NCI-H1436 (cell line): ENCODE measurements at regions not wholly inside any gene's neighbourhood (a gene's known extent, or its start where the extent isn't known, plus 50 kb on each side); places are given as distances from the start of the nearest gene placed in this dataset.
A peak's percentile ranks its signal among the peaks of the same experiment; 100 is the strongest.

Experiments used
- DNase-seq: peaks from one replicate; lab custom pipeline; 2025; lab: John Stamatoyannopoulos, UW

DNA sequence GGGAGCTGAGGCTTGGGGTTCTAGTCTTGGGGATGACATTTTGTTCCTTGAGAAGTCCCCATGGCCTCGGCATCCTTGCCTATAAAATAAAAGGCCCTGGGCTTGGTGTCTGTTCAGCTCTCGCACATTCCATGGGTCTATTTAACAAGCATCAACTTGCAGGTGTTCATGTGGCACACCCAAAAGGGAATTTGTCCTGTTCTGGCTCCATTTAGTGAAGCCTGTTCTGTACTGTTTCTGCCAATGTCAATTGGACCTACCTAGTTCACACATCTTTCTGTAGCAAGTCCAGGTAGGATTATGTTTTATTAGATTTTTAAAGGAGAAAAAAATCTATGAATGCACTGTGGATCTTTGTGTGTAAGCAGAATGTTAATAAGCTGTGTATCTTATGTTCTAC lies 262.0 kb downstream of the HIVEP2 start:
- DNase-seq = no peak

DNA sequence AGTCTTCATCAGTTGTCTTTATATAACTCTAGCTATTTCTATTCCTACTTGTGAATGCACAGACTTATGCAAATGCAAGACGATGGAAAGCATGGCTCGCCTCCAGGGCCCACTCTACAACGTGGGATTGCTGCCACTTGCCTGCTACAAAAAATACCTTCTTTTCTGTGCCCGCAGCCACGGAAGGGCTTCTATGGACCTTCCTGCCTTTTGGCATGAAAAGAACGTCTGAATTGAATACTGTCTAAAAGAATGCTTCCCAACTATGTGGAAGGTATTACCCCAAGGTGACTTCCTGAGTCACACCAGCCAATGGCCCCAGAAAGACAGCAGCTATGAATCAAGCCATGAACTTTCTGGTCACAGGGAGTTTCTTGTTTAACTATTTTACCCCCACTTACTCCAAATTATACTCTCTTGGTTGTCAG lies 261.2 kb downstream of the HIVEP2 start:
- DNase-seq = no peak

DNA sequence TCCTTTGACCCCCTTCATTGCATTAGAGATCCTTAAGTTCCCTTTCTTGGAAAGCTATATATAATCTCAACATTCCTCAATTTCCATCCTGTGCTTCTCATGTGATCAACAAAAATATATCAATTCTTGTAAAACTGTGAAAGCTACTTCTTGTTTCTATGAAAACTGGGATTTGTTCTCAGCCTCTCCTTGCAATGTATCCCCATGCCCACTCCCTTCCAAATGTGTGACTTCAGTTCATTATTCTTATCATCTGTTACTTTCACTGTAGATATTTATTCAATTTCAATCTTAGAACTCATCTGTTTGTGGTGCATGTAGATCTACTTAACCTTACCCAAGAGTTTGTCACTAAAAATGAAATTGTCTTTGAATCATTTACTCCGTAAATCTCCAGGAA lies 260.6 kb downstream of the HIVEP2 start:
- no peak for DNase-seq

DNA sequence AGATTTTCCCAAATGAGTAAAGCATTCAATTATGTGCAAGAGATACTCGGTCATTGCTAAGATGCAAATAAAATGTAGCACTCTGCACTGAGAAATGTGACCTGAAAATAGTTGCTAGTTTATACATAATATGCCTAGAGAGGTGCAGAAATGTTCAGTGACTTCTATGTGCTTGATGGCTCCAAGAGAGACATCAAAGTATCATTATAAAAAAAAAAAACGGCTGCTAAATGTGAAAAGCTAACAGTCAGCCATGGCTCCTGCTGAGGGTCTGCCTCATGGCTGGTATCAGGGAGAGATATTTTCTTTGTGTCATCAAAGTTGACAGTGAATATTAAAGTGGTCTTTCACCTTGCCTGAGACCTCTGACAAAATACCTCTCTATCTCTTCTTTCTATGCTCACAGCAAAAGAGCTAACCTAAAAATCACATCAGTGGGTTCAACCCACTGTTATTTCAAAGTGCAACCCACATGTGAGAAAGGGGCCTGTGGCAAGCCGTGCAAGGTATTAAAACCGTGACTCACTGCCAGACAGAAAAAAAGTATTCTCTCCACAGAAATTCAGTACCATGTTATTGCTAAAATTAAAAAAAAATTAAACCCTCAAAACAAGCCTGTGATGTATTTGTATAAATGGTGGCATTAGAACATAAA lies 259.0 kb downstream of the HIVEP2 start:
- no peak for DNase-seq

DNA sequence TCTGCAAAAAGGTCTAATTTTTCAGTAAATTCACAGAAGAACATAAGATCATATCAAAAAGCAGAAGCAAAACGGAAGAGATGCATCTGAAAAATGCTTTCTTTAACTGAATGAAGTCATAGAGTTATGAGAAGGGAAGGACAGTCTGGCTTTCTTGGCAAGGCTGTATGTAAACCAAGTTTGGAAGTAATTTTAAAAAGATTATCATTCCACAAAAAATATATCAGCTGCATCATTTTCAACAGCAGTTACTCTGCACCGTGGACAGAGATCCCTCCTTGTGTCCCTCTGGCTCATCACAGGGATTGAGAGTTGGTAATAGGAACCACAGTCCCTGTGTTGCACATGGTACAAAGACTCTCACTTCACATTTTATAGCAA lies 258.5 kb downstream of the HIVEP2 start:
- no peak for DNase-seq

DNA sequence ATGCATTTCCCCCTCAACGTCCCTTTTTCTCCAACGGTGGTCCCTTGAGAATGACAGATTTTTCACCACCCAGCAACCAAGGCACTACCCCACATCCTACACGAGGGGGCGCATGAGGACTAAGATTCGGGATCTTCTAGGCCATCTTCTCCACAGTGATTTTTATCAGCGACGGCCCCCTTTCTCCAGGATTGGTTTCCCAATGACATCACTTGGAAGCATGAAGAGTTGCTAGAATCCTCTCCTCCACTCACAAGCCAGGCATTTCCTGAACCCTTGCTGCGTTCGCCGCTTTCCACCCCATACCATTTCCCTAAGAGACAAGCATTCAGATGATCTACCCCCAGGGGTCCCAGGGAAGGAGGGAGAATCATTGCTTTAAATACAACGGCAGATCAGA lies 252.0 kb downstream of the HIVEP2 start:
- DNase-seq = peak; percentile 25

DNA sequence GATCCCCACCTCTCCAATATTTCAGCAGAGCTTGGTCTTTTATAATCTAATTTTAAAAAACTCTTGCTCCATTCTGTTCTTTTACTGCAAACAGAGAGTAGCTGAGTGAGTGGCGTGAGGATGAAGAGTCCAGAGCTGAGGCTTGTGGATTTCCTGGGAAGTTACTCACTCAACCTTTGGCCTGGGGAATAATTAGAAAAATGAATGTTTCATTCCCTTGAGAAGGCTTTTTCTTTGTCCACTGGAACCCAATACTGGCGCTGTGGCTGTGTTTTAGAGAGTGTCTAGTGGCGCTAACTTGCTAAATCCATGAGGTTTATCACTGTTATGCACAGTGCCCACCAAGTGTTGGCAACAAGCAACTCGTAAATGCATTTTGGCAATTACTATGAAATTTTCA lies 251.5 kb downstream of the HIVEP2 start:
- no peak for DNase-seq

DNA sequence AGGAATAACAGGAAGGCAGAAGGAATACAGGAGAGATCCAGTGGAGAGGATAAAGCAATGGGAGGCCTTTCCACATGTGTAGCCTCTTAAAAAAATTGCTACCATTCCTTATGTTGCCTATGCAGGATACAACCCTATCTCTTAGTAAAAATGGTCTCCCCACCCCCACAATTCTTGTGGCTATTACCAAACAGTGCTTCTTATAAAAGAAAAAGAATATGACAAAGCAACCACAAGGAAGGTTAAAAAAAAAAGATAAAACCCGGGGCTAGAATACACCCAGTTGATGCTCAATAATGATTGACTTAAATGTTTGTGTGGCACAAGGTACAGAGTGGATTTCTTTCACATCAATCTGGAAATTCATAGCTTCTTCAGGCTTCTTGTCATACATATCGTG lies 250.9 kb downstream of the HIVEP2 start:
- DNase-seq = no peak

DNA sequence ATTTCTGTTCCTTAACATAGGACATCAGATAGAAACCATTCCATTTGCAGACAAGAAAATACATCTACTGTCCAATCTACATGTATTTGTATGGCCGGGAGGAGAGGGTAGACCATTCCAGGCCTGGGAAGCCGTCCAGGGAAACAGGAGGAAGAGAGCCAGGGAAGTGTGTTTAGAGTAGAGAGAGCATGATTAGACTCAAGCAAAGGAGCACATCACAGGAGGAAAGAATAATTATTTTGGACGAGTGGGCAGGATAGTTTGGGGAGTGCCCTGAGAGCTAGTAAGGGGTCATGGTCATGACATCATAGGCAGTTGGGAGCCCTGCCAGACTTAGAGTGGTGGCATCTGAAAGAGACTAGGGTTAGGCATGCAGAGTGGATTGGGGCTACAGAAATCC lies 250.0 kb downstream of the HIVEP2 start:
- no peak for DNase-seq

DNA sequence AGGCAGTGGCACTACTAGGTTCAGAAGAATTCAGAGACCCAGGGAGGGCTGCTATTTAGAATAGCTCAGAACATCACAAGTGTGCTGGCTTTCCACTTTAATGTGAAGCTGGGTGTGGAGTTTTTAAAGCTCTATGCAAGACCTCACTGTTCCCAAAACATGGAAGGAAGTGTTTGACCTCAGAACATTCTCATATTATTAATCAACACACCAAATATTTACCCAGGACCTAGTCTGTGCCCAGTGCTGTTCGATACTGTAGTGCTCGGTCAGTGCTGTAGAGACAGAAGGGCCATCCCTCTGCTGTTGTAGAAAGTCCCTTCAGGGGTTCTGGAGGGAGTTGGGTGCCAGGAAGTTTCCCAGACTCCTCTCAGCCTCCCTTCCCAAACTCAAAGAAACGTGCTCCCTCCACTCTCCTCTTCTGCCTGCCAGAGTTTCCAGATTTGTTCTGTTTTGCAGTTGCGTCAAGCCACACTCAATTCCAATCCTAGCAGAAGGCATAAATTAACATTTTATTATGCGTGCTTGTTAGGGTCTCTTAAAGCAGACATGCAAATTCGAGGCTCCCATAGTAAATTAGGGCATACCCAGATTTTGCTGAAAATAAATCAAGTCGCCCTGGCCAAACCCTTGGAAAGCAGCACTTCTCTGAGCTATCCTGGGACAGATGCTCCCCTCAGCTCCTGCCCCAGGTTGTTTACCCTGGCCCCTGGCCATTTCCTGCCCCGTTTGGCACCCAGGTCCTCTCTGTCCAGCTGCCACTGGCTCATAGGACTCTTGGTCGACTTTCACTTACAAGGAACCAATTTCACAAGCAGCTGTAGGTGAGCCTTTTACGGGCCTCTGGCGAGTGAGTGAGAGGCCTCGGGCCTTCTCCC lies 248.6 kb downstream of the HIVEP2 start:
- no peak for DNase-seq

DNA sequence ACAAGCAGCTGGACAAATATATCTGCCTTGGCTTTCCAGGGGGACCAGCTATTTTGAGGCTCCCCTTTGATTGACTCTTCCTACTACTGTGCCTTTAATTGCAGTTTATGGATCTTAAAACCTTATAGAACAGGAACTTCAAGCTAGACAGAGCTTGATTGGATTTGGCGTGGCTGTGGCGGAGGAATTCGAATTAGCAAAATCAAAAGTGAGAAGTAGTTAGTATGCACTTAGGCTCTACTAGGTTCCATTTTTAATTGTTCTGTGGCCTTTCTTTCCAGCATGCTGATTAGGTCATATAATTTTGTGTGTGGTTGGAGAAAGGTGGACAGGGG lies 248.0 kb downstream of the HIVEP2 start:
- no peak for DNase-seq

DNA sequence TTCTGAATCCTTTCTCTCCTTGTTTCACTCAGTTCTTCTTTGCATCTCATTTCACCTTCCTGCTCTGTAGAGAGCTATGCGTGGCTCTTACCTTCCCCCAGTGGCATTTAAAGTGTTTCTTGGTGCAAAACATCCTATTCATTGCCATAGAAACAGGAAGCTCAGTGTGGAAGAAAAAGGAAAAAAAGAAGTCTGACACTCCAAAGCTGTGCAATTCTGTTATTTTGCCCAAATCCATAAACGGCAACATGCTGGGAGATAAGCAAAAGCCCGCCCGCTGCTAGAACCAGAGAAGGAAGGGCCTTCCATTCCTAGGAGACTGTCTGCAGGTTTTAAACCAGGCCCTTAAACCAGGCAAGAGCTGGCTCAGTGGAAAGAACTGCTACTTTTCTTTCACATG lies 247.1 kb downstream of the HIVEP2 start:
- no peak for DNase-seq

DNA sequence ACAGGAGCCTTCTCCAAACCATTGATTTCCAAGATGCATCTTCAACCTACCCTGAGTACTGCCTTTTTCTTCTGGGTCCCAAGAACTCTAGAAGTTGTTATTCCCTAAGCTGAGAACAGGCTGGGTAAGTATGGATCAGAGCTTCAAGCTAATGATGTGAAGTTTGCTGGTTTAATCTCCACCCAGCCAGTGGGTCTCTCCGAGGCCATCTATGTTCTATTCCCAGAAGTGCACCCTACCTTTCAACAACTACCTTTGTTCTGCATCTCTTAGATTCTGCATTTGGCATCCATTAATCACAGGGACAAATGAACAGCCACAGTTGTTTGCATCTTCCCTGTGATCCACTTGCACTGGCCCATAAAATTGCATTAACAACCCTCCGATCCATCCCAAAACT lies 246.2 kb downstream of the HIVEP2 start:
- no peak for DNase-seq

DNA sequence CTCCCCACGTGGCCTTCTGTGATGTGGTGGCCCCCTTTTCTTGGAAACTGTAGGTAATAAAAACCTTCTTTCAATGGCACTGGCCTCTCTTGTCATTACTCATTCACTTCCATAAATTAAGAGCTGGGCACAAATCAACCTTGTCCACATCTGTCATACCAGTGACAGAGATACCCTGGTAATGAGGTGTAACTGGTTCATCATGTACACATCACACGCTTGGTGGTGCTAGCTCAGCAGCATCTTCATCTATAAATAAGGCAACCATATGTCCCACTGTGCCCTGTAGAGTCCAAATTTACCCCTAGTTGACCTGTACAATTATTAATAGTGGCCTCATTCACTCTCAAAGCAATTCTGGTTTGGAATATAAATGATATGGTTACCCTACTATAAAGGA lies 245.6 kb downstream of the HIVEP2 start:
- no peak for DNase-seq

DNA sequence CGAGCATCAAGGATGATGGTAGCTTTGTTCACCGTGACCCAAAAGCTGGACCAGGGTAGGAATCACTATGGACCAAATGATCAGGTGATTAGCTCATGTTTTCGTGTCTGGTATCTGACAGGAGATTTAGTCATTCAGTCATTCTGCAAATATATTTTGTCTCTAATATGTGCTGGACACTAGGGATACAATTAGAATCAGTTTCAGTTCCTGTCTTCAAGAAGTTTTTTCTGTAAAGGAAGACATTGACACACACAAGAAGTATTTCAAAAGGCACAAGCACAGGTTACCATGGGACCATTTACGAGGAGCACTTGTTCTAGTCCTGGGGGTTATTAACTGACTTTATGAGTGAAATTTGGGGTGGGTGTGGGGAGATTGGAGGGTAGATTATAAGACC lies 244.9 kb downstream of the HIVEP2 start:
- DNase-seq = no peak

DNA sequence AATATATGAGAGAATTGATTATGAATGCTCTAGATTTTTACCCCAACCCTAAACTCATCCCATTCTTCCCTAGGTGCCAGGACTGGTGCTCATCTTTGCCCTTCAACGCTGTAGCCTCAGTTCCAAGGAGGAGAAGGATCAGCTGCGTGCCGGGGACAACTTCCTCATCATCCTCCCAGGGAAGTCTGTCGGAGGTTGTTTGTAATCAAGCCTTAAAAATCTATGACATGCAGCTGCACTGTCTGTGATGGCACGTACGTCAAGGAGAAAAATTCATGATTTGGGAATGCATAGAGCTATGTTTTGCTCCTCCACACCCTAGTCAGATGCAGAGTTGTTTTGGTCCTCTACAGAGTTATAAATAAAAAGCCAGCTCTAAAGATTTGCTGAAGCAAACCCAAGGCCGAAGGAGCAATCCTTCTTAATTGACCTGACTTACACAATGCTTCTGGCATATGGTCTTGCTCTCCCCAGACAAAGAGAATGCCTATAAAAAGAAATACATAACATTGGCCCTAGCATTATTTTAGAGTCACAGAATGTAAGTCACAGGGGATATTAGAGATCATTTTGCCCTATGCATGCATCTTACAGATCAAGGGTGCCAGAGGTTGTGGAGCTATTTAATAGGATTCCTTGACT lies 244.2 kb downstream of the HIVEP2 start:
- DNase-seq = no peak
